AG09309 (cell line): ENCODE measurements at regions not wholly inside any gene's neighbourhood (a gene's known extent, or its start where the extent isn't known, plus 50 kb on each side); places are given as distances from the start of the nearest gene placed in this dataset.

Source experiments
- DNase-seq: peaks from one replicate; pipeline ENCODE4 v3.0.0-alpha.2; 2010; ENCODE audit warnings: low read depth
- H3K4me3 ChIP-seq: 2 replicates; pipeline ENCODE4 v1.5.1; 2011; ENCODE audit warnings: mild to moderate bottlenecking, low read depth, low read length, moderate library complexity; ENCODE audit not compliant: control insufficient read depth
- CTCF ChIP-seq: IDR thresholded peaks from 2 replicates; pipeline ENCODE4 v1.5.1; 2011; ENCODE audit warnings: mild to moderate bottlenecking, low read depth, low read length, inconsistent platforms; ENCODE audit not compliant: insufficient read depth, control insufficient read depth; ENCODE audit errors: missing control alignments

- no peak for TF ChIP-seq CTCF
- H3K4me3 ChIP-seq, result no peak overlapping the region
- DNase-seq, result no peak
Measured at GRCh38 chr1:113320972-113321680, 69.2 kb upstream of the MAGI3 start.

GRCh38 chr1:113321771-113322387 is 68.4 kb upstream of the MAGI3 start:
- TF ChIP-seq CTCF, result no peak
- no peak overlapping the region for H3K4me3 ChIP-seq
- no peak for DNase-seq

GRCh38 chr1:113322439-113322838 is 67.9 kb upstream of the MAGI3 start:
- no peak overlapping the region for H3K4me3 ChIP-seq
- no peak for DNase-seq
- TF ChIP-seq CTCF, result no peak

GRCh38 chr1:113325022-113325421 is 65.3 kb upstream of the MAGI3 start:
- TF ChIP-seq CTCF, result no peak
- no peak overlapping the region for H3K4me3 ChIP-seq
- no peak for DNase-seq

- H3K4me3 ChIP-seq, result no peak overlapping the region
- TF ChIP-seq CTCF, result no peak
- DNase-seq, result no peak
Measured at GRCh38 chr1:113326976-113327375, 63.3 kb upstream of the MAGI3 start.

GRCh38 chr1:113333056-113333455 is 57.3 kb upstream of the MAGI3 start:
- no peak for DNase-seq
- no peak for TF ChIP-seq CTCF

More at GRCh38 chr1:113333056-113333455, 57.3 kb upstream of the MAGI3 start:
- no peak overlapping the region for H3K4me3 ChIP-seq
